Mammary epithelial cell (primary cell): ENCODE measurements at regions not wholly inside any gene's neighbourhood (a gene's known extent, or its start where the extent isn't known, plus 50 kb on each side); places are given as distances from the start of the nearest gene placed in this dataset.

Experiments
- EZH2 ChIP-seq: IDR thresholded peaks from 2 replicates; pipeline ENCODE4 v1.6.1; 2012; ENCODE audit warnings: low read length, inconsistent platforms, borderline replicate concordance
- TF ChIP-seq, protein P1 (sequence below), 2 donors: IDR thresholded peaks in 1 of 2; conservative IDR thresholded peaks in 1 of 2; 2 replicates each; pipeline ENCODE4 v1.5.1; 2011 to 2012; ENCODE audit warnings: inconsistent platforms in 2 of 2, low read length in 2 of 2, mild to moderate bottlenecking in 2 of 2, control low read depth in 1 of 2, low read depth in 1 of 2; ENCODE audit not compliant: insufficient read depth in 1 of 2; ENCODE audit errors: extremely low read depth in 1 of 2

DNA sequence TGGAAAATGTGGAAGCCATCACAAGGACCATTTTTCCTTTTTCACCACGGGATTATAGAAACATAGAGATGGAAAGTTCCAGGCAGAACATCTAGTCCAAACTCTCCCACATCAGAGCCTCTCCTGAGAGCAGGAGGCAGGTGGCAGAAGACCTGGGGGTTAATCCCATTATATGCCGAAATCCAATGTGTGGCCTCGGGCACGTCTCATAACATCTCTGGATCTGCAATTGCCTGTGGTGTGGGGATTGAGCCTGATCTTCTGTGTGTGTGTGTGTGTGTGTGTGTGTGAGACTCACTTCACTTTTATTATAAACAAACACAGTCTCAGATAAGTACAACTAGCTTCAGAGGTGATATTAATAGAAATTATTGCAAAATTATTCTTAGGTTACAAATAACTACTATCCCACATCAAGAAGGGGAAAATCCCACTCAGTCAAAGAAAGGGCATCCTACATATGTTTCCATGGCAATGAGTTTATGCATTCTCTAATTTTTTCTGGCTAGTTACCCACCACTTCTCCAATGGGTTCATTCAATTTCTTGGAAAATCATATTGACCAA is 199.1 kb downstream of the FOXL1 start:
- TF ChIP-seq, protein P1, sequence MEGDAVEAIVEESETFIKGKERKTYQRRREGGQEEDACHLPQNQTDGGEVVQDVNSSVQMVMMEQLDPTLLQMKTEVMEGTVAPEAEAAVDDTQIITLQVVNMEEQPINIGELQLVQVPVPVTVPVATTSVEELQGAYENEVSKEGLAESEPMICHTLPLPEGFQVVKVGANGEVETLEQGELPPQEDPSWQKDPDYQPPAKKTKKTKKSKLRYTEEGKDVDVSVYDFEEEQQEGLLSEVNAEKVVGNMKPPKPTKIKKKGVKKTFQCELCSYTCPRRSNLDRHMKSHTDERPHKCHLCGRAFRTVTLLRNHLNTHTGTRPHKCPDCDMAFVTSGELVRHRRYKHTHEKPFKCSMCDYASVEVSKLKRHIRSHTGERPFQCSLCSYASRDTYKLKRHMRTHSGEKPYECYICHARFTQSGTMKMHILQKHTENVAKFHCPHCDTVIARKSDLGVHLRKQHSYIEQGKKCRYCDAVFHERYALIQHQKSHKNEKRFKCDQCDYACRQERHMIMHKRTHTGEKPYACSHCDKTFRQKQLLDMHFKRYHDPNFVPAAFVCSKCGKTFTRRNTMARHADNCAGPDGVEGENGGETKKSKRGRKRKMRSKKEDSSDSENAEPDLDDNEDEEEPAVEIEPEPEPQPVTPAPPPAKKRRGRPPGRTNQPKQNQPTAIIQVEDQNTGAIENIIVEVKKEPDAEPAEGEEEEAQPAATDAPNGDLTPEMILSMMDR (conservative IDR thresholded peaks at IDR 0.05 in 1 of 2, IDR thresholded peaks at IDR 0.05 in 1 of 2; ENCODE audit: extremely low read depth in 1 of 2, insufficient read depth in 1 of 2, low read depth in 1 of 2, low read length in 2 of 2) = no peak
- no peak for TF ChIP-seq EZH2
